GM19099 (cell line): ENCODE measurements at regions not wholly inside any gene's neighbourhood (a gene's known extent, or its start where the extent isn't known, plus 50 kb on each side); places are given as distances from the start of the nearest gene placed in this dataset.

Experiments
- POLR2A ChIP-seq: IDR thresholded peaks from 3 replicates; pipeline ENCODE4 v1.6.1; 2011; ENCODE audit warnings: low read depth; ENCODE audit not compliant: insufficient read length; ENCODE audit errors: extremely low read depth

- TF ChIP-seq POLR2A = no peak
Observed at GRCh38 chr2:129004940-129005490, 686.3 kb upstream of the HS6ST1 start.

GRCh38 chr2:129006135-129006886 lies 687.6 kb upstream of the HS6ST1 start:
- no peak for TF ChIP-seq POLR2A

- no peak for TF ChIP-seq POLR2A
Observed at GRCh38 chr2:129006901-129007300, 688.2 kb upstream of the HS6ST1 start.

GRCh38 chr2:129008055-129008880 lies 689.6 kb upstream of the HS6ST1 start:
- TF ChIP-seq POLR2A = no peak

- TF ChIP-seq POLR2A = no peak
Observed at GRCh38 chr2:129008881-129009554, 690.4 kb upstream of the HS6ST1 start.

GRCh38 chr2:129009555-129010146 lies 691.0 kb upstream of the HS6ST1 start:
- TF ChIP-seq POLR2A = no peak

GRCh38 chr2:129010262-129010661 lies 691.6 kb upstream of the HS6ST1 start:
- TF ChIP-seq POLR2A = no peak

GRCh38 chr2:129011466-129012061 lies 692.9 kb upstream of the HS6ST1 start:
- no peak for TF ChIP-seq POLR2A

- TF ChIP-seq POLR2A = no peak
Observed at GRCh38 chr2:129014432-129014831, 695.8 kb upstream of the HS6ST1 start.

GRCh38 chr2:129015397-129016285 lies 697.0 kb upstream of the HS6ST1 start:
- no peak for TF ChIP-seq POLR2A

- no peak for TF ChIP-seq POLR2A
Observed at GRCh38 chr2:129016972-129017371, 698.3 kb upstream of the HS6ST1 start.

GRCh38 chr2:129024796-129025195 lies 706.1 kb upstream of the HS6ST1 start:
- TF ChIP-seq POLR2A = no peak

GRCh38 chr2:129035992-129036391 lies 717.3 kb upstream of the HS6ST1 start:
- no peak for TF ChIP-seq POLR2A
